ENCODE measurements at regions not wholly inside any gene's neighbourhood (a gene's known extent, or its start where the extent isn't known, plus 50 kb on each side); places are given as distances from the start of the nearest gene placed in this dataset.

- Histone ChIP-seq H3K4me3 (no peak overlapping the region), H3K9me3 (no peaks in the 10 kb centered on the region), H3K36me3 (ENCODE audit: low read depth, missing control alignments) (no peaks in the 10 kb centered on the region), H3K27me3 (no peaks in the 10 kb centered on the region), H3K27ac (no peak overlapping the region), H3K4me1 (peaks cover 22% of the 10 kb centered on the region)
- intact Hi-C loops (cut with DNase I; ENCODE audit: low total_unique reads) = no loop called here
- TF ChIP-seq POLR2A (IDR thresholded peaks at IDR 0.05) (no peak), CTCF (IDR thresholded peaks at IDR 0.05) (no peak)
- 70 to 76% methylated on average over 5 of the region's 5 CpGs for WGBS, 2 donors
- DNase-seq = no peak
Measured at GRCh38 chr4:20433097-20433705, 181.5 kb downstream of the SLIT2 start.

GRCh38 chr4:20440170-20440569, 188.5 kb downstream of the SLIT2 start:
- H3K4me1 ChIP-seq = peaks cover 6% of the 10 kb centered on the region
- no peak overlapping the region for H3K27ac ChIP-seq

GRCh38 chr4:20443015-20443805, 191.5 kb downstream of the SLIT2 start:
- Histone ChIP-seq H3K4me3 (no peak overlapping the region), H3K27ac (no peak overlapping the region), H3K27me3 (no peaks in the 10 kb centered on the region), H3K36me3 (ENCODE audit: low read depth, missing control alignments) (no peaks in the 10 kb centered on the region), H3K9me3 (no peaks in the 10 kb centered on the region), H3K4me1 (peaks cover 6% of the 10 kb centered on the region)
- no peak for DNase-seq
- intact Hi-C loops (cut with DNase I; ENCODE audit: low total_unique reads) = no loop called here
- TF ChIP-seq POLR2A (IDR thresholded peaks at IDR 0.05) = no peak
- TF ChIP-seq CTCF (IDR thresholded peaks at IDR 0.05) = no peak
- 59 to 66% methylated on average over 1 of the region's 1 CpG for WGBS, 2 donors

More at GRCh38 chr4:20440170-20440569, 188.5 kb downstream of the SLIT2 start:
- Histone ChIP-seq H3K27me3 (no peaks in the 10 kb centered on the region), H3K9me3 (no peaks in the 10 kb centered on the region), H3K4me3 (no peak overlapping the region), H3K36me3 (ENCODE audit: low read depth, missing control alignments) (no peaks in the 10 kb centered on the region)
- intact Hi-C loops (cut with DNase I; ENCODE audit: low total_unique reads) = no loop called here
- no peak for TF ChIP-seq CTCF (IDR thresholded peaks at IDR 0.05)
- TF ChIP-seq POLR2A (IDR thresholded peaks at IDR 0.05) = no peak
- no peak for DNase-seq
- WGBS, 2 donors = 83 to 84% methylated on average over 3 of the region's 3 CpGs

- TF ChIP-seq CTCF (IDR thresholded peaks at IDR 0.05) (no peak), POLR2A (IDR thresholded peaks at IDR 0.05) (no peak)
- Histone ChIP-seq H3K36me3 (ENCODE audit: low read depth, missing control alignments) (no peaks in the 10 kb centered on the region), H3K27ac (no peak overlapping the region), H3K27me3 (no peaks in the 10 kb centered on the region), H3K9me3 (no peaks in the 10 kb centered on the region), H3K4me3 (no peak overlapping the region), H3K4me1 (peaks cover 6% of the 10 kb centered on the region)
- intact Hi-C loops (cut with DNase I; ENCODE audit: low total_unique reads) = no loop called here
- no peak for DNase-seq
- 95 to 96% methylated on average over 3 of the region's 3 CpGs for WGBS, 2 donors
Measured at GRCh38 chr4:20444599-20445337, 193.1 kb downstream of the SLIT2 start.
